ENCODE measurements at regions not wholly inside any gene's neighbourhood (a gene's known extent, or its start where the extent isn't known, plus 50 kb on each side); places are given as distances from the start of the nearest gene placed in this dataset.
A peak's percentile ranks its signal among the peaks of the same experiment; 100 is the strongest.
"Not testable (repeated sequence)": the region's sequence is repeated elsewhere in the genome, so short reads cannot be mapped to it uniquely, and the experiment has no call there.

- no peak for DNase-seq (ENCODE audit: low spot score)
These were observed 1439.2 kb downstream of the ZPLD1 start for GRCh38 chr3:103873897-103874545.

GRCh38 chr3:103881809-103882208, 1447.0 kb downstream of the ZPLD1 start:
- not testable (repeated sequence) for DNase-seq (ENCODE audit: low spot score)

- DNase-seq (ENCODE audit: low spot score), result peak; percentile 37
These were observed 1454.9 kb downstream of the ZPLD1 start for GRCh38 chr3:103889675-103890074.

DNA sequence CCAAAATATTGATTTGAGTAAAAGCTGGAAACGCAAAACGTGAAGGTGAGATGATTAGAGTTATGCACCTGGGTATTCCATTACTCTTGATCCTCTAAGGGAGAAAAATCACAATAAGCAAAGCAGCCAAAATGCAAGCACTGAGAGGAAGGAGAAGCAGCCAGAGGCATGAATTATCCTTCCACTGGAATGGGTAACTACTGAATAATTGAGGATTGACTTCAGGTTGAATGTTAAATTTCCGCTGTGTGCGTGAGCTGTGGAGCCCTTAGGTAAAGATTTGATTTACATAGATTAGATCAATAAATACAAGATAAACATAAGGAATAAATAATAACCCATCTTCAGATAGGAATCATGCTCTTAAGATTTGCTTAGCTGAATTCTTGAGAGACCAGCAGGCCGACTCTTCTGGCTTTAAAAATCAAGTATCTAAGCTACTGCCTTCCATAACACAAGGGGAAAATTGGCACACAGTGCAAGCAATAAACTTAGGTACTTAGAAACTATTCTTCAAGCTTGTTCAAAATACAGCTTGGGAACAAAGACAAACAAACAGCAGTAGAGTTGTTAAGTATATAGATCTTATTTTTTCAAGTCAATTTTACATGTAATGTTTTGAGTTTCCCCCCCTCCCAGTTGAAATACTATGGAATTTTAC, 1459.5 kb downstream of the ZPLD1 start:
- no peak for DNase-seq (ENCODE audit: low spot score)

DNA sequence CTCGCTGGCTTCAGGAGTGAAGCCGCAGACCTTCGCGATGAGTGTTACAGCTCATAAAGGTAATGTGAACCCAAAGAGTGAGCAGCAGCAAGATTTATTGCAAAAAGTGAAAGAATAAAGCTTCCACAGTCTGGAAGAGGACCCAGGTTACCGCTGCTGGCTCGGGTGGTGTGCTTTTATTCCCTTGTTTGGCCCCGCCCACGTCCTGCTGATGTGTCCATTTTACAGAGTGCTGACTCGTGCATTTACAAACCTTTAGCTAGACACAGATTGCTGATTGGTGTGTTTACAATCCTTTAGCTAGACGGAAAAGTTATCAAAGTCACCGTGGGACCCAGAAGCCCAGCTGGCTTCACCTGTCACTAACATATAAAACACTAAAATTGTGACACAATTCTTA, 1464.5 kb downstream of the ZPLD1 start:
- DNase-seq (ENCODE audit: low spot score), result no peak

- DNase-seq (ENCODE audit: low spot score), result peak; percentile 94
These were observed 1461.7 kb upstream of the ALCAM start for GRCh38 chr3:103904991-103905390.

DNA sequence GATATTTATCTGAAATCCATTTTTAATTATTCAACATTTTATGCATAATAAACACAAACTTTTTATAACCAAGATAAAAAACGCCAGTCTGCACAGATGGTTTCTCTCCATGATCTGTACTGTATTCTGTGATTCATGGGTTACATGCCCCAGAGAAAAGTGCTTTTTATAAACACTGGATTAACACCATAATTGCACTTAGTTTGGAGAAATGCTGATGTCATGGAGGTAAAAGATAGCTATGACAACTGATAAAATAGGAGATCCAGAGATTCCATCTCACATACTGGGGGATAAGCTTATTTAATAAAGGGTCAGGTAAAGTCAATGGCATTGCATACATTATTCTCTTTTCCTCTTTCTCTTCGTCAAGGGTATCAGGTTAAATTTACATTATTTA, 1460.4 kb upstream of the ALCAM start:
- peak; percentile 73 for DNase-seq (ENCODE audit: low spot score)

DNA sequence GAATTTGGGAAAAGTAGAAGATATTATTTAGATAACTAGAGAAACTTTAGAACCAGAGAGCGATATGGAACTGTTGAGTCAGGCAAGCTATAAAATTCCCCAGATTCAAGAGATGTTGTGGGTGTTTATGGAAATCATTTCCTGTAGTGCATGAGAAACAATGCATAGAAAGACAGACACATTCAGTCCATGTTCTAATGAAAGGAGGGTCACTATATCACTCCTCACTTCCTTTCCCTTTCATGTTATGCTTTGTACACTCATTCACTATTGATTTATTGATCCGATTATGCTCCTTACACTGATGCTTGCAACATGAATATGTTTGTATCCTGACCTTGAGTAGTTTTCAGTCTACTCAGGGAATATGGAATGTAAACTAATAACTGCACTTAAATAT, 1459.9 kb upstream of the ALCAM start:
- DNase-seq (ENCODE audit: low spot score), result no peak

GRCh38 chr3:103907567-103907966, 1459.1 kb upstream of the ALCAM start:
- no peak for DNase-seq (ENCODE audit: low spot score)

GRCh38 chr3:103909395-103909794, 1457.3 kb upstream of the ALCAM start:
- DNase-seq (ENCODE audit: low spot score), result no peak

DNA sequence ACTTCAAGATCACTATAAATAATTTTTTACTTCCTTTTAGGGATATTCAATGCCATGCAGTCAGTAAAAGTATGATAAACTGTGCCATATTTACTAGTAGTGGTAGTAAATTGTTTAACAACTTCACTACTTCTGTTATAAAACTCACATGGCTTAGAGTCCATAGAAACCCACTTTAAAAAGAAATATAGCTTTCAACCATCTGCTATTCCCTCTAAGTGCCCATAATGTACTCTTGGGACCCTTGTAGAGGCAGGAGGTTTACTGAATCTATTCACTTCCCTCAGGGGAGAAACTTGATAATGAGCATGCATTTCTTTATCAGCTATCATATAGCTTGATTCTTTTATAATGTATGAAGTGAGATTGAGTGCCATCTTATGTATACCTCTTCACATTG, 1448.4 kb upstream of the ALCAM start:
- DNase-seq (ENCODE audit: low spot score), result no peak

- DNase-seq (ENCODE audit: low spot score), result no peak
These were observed 1447.4 kb upstream of the ALCAM start for GRCh38 chr3:103919327-103919726.

GRCh38 chr3:103923907-103924306, 1442.8 kb upstream of the ALCAM start:
- DNase-seq (ENCODE audit: low spot score), result no peak

- no peak for DNase-seq (ENCODE audit: low spot score)
These were observed 1442.2 kb upstream of the ALCAM start for GRCh38 chr3:103924544-103924943.

GRCh38 chr3:103926936-103927335, 1439.8 kb upstream of the ALCAM start:
- DNase-seq (ENCODE audit: low spot score), result no peak

DNA sequence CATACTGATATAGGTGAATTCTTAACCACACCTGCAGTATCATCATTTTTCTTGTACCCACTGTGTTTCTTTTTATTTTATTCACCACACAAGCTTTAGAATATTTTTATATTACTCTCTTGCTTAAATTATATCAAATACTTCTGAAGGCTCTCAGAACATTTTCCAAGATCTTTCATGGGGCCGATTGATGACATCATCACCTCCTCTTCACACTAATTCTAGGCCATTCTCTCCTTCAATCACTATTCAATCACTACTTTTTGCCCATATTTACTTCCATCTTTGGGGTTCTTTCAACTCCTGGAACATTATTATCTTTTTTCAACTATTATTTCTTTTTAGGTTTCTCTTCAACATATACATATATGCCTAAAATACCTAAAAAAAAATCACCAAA, 1438.8 kb upstream of the ALCAM start:
- no peak for DNase-seq (ENCODE audit: low spot score)

- no peak for DNase-seq (ENCODE audit: low spot score)
These were observed 1429.6 kb upstream of the ALCAM start for GRCh38 chr3:103937094-103937493.

DNA sequence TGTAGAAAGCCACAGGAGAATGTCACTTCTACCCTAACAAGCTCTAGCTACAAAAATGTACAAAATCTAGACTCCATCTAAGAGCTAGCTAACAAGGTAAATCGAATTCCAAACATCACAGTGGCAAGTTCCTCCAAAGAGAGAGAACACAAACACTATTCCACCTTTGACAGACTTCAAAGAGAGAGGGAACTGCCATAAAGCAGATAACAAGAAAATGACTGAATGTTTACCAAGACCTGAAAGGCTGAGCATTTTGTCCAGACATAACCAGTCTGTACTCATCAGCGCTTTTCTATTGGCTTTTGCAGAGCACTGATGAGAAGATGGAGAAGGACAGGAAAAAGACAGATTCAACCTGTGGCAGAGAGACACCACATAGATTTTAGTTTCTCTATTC, 1419.6 kb upstream of the ALCAM start:
- DNase-seq (ENCODE audit: low spot score), result no peak

- DNase-seq (ENCODE audit: low spot score), result no peak
These were observed 1417.0 kb upstream of the ALCAM start for GRCh38 chr3:103949693-103950092.

GRCh38 chr3:103950676-103951075, 1416.0 kb upstream of the ALCAM start:
- no peak for DNase-seq (ENCODE audit: low spot score)

GRCh38 chr3:103953796-103954195, 1412.9 kb upstream of the ALCAM start:
- DNase-seq (ENCODE audit: low spot score), result no peak

GRCh38 chr3:103960819-103961218, 1405.9 kb upstream of the ALCAM start:
- DNase-seq (ENCODE audit: low spot score), result no peak

GRCh38 chr3:103963599-103963998, 1403.1 kb upstream of the ALCAM start:
- no peak for DNase-seq (ENCODE audit: low spot score)

- no peak for DNase-seq (ENCODE audit: low spot score)
These were observed 1400.9 kb upstream of the ALCAM start for GRCh38 chr3:103965764-103966163.
